GM19395 (cell line): ENCODE measurements at regions not wholly inside any gene's neighbourhood (a gene's known extent, or its start where the extent isn't known, plus 50 kb on each side); places are given as distances from the start of the nearest gene placed in this dataset.
"Not testable (repeated sequence)": the region's sequence is repeated elsewhere in the genome, so short reads cannot be mapped to it uniquely, and the experiment has no call there.

Experiments
- ATAC-seq: cut with Tn5 transposase; IDR thresholded peaks from one replicate; pipeline ENCODE4 v1.9.1; 2021; ENCODE audit warnings: mild to moderate bottlenecking, moderate library complexity; ENCODE audit not compliant: unreplicated experiment

GRCh38 chr20:23299673-23300050 lies 50.9 kb upstream of the NXT1 start:
- ATAC-seq = no peak

DNA sequence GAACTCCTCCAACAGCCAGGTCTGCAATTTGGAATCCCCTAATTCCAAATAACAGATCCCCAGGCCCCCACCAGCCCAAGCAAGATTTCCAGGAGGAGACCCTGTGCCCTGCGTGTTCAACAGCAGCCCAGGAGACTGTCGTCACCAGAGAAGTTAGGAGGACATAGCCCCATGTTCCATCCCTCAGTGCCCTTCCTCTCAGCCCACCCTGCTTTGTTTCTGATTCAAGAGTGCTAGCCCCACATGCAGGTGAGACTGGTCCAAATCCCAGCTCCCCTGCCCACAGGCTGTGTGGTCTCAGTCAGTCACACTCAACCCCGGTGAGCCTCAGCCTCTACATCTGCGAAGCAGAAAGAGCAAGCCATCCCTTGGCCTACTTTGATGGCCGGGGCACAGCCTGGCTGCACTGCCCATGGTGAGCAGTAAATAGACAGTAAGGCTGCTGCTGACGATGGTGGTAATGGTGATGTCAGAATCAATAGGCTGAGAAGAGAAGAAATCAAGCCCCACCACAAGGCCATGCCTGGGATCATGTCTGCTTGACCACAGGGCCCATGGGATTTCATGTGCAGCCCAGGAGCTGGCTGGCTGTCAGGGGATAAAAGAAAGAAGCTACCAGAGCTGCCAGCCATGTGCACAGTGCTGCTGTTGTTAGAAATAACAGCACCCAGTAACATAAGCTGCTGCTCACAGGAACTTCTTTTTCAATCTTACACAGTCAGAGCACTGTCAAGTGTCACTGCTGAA lies 51.5 kb upstream of the NXT1 start:
- ATAC-seq = no peak

DNA sequence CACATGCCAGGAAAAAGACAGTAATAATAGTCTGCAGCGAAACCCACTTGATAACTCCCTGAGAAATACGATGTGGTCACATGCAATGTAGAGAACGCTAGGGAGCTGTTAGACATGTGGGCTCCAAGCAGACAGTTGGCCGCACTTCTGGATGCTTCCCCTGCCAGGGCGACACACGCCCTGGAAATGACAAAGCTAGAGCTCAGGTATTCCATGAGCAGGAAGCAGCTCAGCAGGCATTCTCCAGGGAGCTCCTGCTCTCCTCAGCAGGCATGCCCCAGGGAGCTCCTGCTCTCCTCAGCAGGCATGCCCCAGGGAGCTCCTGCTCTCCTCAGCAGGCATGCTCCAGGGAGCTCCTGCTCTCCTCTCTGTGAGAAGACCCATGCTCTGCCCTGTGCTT lies 52.4 kb upstream of the NXT1 start:
- ATAC-seq = no peak

DNA sequence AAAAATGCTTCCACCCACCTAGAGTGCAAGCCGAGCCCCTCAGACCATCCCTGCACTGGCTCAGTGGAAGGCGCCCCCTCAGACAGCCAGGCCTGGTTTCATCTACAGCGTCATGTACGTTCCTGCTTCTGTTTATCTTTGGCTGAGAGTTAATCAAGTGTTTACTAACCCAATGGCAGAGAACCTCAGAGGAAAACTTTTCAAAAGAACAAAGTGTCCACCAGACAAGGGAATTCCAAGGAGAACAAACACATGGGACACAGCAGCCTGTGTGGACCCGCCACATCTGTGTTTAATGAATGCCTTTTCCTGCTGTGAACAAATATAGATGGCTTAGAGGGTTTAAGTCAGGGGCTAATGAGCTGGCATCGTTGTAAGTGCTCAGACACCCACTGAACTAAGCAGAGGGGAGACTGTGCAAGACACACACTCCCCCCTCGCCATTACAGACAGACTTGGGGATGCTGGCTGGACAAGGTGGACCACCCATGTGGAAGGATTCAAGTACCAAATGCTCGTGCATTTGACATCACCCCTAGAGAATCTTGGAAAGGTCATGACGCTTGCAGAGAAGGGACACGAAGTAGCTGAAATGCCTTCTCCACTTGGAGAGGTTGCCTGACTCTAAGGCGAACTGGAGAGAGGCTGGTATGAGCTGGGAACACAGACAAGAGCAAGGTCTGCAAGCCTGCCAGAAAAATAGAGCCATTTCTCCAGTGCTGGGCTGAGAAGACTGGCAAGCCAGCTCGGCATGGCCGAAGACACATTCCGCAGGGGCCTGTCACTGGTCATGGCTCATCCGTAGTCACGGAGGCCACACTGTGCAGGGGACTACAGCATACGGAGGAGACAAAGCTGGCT lies 53.5 kb upstream of the NXT1 start:
- ATAC-seq = no peak

- no peak for ATAC-seq
These were observed 54.7 kb upstream of the NXT1 start for GRCh38 chr20:23295934-23296333.

DNA sequence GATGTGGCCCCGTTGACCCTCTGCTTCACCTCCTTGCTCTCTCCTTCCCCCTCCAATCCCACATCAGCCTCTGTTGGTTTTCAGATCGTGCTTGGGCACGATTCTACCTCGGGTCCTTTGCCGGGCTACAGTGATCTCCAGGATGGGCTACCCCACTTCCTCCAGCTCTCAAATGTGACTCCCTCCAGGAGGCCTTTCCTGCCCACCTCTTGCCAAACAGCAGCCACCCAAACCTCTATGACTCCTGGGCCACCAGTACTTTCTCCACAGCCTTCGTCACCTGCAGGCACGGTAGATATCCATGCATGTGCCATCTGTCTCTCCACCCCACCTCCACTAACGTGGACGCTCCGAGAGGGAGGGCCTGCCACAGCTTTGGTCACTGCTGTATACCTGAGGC lies 55.9 kb upstream of the NXT1 start:
- no peak for ATAC-seq

GRCh38 chr20:23294166-23294565 lies 56.4 kb upstream of the NXT1 start:
- no peak for ATAC-seq

DNA sequence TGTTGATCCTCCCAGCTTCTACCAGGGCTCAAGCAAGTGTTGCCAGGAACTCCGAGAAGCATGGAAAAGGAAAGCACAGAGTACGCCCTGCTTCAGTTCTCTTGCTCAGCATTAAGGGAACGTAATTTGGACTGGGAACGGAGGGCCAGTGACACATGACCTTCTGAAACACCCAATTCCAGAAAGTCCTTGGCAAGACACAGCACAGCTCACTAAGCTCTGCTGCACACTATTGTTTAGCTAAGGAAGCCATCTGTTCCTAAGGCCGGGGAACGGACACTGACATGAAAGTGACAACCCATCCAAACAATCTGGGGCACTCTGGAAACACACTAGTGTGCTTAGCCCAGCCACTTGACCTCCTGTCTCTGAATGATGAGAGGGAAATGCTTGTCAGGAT lies 56.9 kb upstream of the NXT1 start:
- no peak for ATAC-seq

DNA sequence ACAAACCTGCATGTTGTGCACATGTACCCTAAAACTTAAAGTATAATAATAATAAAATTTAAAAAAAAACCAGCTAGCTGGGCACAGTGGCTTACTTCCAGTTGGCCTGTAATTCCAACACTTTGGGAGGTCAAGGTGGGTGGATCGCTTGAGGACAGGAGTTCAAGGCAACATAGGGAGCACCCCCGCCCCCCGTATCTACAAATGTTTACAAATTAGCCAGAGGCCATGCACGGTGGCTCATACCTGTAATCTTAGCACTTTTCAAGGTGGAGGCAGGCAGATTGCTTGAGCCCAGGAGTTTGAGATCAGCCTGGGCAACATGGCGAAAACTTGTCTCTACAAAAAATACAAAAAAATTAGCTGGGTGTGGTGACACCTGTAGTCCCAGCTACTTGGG lies 58.3 kb upstream of the NXT1 start:
- ATAC-seq = not testable (repeated sequence)

DNA sequence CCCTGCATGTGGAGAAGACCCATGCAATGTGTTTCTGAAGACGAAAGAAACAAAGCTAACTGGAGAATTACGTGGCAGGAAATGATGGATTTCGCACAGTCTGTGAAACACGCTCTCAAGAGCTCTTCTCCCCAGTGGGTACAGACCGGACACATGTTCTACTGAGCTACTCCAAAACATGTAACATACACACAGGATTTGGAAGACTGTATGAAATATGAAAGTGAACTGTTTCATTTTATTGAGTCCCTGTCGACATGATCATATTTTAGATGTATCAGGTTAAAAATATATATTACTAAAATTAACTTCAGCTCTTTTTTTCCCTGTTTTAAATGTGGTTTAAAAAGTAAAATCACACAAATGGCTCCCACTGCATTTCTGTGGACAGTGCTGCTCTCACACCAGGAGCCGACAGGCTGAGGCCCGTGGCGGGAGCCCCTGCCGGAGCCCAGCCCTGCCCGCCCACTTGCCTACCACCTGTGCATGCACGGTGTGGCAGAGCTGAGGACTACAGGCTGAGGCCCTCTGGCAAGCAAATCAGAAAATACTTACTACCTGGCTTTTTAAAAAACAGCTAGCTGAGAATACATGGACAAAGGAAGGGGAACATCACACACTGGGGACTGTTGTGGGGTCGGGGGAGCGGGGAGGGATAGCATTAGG lies 58.9 kb upstream of the NXT1 start:
- no peak for ATAC-seq

DNA sequence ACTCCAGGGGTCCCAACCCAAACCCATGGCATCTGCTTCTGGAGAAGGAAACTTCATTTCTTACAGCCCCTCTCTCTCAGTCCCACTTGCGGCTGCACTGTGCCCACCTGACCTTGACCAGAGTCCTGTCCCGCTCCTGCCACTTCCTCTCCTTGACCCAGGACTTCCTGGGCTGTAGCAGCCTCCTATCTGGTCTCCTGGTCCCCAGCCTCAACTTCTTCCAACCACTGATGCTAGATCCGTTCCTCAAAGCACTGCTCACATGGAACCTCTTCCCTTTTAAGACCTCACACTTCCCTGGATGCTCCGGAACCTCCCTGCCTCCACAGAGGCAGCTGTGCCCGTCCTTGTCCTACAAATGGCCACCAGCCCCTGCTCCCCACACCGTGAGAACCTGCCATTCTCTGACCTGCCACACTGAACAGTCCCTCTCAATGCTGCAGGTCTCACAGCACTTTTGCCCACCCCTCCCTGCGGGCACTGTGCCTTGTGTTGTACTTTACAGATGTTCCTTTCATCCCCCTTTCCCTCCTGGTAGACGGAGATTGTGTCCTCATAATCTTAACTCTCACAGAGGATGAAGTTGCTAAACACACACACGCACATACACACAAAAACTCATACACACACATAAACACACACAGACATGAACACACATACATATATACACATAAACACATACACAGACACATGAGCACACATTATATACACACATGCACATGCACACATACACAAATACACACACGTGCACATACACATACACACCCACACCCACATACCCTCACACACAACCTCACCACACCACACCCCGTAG lies 59.6 kb upstream of the NXT1 start:
- ATAC-seq = no peak

- ATAC-seq = no peak
These were observed 60.7 kb upstream of the NXT1 start for GRCh38 chr20:23289724-23290395.

GRCh38 chr20:23289249-23289648 lies 61.3 kb upstream of the NXT1 start:
- ATAC-seq = no peak

DNA sequence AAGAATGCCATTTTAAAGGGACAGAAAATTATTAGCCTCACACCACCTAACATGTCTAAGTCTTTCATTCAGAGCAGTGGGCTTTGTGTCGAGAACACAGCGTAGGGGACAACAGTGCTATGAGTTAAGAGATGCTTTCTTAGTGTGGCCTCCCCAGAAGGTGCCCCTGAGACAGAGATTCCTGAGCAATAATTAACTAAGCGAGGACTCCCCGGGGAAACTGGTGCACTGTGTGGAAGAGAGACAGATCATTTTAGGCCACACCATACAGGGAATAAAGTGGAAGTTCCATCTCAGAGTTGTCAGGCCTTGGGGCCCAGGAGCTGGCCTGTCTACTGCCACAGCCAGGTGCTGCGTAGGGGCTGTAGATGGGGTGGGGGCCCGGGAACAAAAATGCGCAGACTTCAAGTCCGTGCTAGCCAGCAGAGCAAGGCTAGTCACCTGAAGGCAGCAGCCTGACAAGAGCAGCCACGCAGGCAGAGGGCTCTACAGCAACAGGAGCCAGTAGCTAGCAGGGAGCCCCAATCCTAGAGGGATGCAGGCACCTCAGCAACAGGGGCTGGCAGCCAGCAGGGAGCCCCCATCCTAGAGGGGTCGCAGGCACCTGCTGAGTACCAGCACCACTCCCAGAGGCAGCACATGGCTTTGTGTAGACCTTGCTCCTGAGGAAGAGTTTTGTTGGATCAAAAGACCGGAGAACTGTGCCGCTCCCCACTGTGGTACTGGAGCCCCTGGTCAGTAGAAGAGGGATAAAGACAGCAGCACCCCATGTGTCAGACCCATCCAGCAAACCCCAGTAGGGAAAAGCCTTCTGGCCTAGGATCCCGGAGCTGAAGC lies 63.0 kb upstream of the NXT1 start:
- ATAC-seq = no peak

GRCh38 chr20:23286346-23286745 lies 64.2 kb upstream of the NXT1 start:
- no peak for ATAC-seq

DNA sequence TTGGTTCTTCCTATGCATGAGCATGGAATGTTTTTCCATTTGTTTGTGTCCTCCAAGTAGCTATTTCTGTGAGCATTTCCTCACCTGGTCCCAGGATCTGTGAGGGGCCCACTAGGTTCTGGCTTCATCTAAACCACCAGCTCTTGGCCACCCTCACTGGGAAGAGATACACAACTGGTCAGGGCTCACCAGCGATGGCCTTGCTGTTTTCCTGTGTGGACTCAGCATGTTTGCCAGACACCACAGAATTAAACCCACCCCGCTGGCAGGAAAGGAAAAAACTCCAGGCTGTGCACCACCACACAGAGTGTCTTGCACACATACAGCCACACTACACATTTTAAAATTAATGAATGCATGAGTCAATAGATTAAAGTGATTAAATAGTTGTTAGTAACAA lies 65.1 kb upstream of the NXT1 start:
- no peak for ATAC-seq

DNA sequence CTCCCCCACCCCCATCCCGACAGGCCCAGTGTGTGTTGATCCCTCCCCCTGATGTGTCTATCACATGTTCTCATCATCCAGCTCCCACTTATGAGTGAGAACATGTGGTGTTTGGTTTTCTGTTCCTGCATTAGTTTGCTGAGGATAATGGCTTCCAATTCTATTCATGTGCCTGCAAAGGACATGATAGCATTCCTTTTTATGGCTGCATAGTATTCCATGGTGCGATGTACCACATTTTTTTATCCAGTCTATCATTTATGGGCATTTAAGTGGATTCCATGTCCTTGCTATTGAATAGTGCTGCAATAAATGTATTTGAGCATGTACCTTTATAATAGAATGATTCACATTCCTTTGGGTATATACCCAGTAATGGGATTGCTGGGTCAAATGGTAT lies 66.6 kb upstream of the NXT1 start:
- no peak for ATAC-seq

DNA sequence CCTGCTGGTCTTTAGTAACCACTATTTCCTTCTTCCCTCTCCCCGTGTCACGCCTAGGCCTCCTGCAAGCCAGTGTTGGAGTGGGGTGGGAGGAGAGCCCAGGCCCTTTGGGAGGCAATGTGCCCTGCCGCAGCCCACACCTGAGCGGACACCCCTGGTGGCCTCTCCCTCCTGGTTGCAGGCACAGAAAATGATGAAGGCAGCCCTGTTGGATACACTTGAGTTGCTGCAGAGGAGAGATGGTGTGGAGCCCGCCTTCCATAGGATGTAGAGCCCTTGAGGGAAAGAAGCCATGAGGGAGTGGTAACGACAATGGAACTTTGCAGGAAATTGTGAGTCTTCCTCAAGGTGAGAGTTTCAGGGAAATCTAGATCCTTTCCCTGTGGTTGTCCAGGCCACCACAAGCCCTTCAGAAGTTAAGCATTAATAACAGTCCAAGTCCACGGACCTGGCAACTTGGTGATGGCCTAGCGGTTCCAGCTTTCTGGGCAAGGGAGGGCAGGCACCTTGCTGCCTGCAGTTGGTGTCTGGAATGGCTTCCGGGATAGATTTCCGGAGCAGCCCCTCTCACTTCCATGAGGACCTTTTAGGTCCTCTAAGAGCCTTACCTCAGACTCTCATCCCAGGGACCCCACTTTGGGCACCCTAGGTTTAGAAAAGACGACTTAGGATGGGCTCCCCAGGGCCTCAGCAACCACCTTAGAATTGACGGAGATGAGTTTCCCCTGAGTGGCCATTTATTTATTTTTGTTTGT lies 67.3 kb upstream of the NXT1 start:
- no peak for ATAC-seq

- no peak for ATAC-seq
These were observed 68.0 kb upstream of the NXT1 start for GRCh38 chr20:23282546-23282945.
